OCI-LY3 (cell line): ENCODE measurements at regions not wholly inside any gene's neighbourhood (a gene's known extent, or its start where the extent isn't known, plus 50 kb on each side); places are given as distances from the start of the nearest gene placed in this dataset.
"Not testable (repeated sequence)": the region's sequence is repeated elsewhere in the genome, so short reads cannot be mapped to it uniquely, and the experiment has no call there.

Source experiments
- CTCF ChIP-seq: fragments of 200-600, 300-600 bp; sonication (generic); IDR thresholded peaks from 2 replicates; pipeline ENCODE4 v1.5.1; 2014; ENCODE audit warnings: antibody characterized with exemption, low read length, low read depth
- EZH2phosphoT487 ChIP-seq: fragments of 200-600 bp; shearing (Covaris generic); IDR thresholded peaks from 2 replicates; pipeline ENCODE4 v1.6.1; 2018; ENCODE audit warnings: antibody characterized with exemption, mixed run types, low read depth

DNA sequence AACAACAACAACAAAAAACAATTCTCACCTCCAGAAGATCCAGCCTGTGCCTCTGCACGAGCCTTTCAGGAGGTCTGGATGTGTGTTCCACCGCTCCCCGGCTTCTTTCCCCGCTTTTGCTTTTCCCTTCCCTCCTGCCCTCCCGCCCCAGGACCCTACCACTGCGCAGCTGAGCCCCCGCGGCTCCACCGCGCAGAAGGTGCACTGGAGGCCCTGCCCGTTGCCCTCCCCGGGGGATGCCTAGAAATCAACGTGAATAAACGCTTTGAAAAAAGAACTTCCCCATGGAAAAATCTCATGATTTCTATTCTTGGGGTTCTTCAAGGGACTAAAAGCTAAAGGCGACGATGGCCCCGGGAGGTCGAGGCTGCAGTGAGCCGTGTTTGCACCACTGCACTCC is 164.3 kb upstream of the NOTCH2NLA start:
- not testable (repeated sequence) for TF ChIP-seq CTCF, EZH2phosphoT487
